ENCODE measurements at regions not wholly inside any gene's neighbourhood (a gene's known extent, or its start where the extent isn't known, plus 50 kb on each side); places are given as distances from the start of the nearest gene placed in this dataset.

DNA sequence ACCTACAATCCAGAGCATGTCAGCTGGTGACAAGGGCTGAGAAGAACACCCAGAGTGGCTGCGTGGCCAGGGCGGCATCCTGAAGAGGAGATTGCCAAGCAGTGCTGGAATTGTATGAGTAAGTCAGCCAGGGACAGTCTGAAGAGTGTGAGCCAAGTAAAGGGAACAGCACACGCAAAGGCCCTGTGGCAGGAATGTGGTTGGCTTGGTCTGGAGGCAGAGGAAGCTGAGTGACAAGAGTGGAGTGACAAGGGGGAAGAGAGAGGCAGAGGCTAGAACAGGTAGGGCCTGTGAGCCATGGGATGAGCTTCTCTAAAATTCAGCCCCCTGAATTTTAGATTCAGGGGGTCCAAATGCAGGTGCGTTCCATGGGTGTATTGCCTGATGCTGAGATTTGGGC is 53.7 kb upstream of the UQCRFS1 start:
- TF ChIP-seq, protein P1, sequence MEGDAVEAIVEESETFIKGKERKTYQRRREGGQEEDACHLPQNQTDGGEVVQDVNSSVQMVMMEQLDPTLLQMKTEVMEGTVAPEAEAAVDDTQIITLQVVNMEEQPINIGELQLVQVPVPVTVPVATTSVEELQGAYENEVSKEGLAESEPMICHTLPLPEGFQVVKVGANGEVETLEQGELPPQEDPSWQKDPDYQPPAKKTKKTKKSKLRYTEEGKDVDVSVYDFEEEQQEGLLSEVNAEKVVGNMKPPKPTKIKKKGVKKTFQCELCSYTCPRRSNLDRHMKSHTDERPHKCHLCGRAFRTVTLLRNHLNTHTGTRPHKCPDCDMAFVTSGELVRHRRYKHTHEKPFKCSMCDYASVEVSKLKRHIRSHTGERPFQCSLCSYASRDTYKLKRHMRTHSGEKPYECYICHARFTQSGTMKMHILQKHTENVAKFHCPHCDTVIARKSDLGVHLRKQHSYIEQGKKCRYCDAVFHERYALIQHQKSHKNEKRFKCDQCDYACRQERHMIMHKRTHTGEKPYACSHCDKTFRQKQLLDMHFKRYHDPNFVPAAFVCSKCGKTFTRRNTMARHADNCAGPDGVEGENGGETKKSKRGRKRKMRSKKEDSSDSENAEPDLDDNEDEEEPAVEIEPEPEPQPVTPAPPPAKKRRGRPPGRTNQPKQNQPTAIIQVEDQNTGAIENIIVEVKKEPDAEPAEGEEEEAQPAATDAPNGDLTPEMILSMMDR (IDR thresholded peaks at IDR 0.05), result no peak
- TF ChIP-seq POLR2AphosphoS5 (IDR thresholded peaks at IDR 0.05) (no peak), POLR2A (IDR thresholded peaks at IDR 0.05) (no peak)
